HEK293 (cell line): ENCODE measurements at regions not wholly inside any gene's neighbourhood (a gene's known extent, or its start where the extent isn't known, plus 50 kb on each side); places are given as distances from the start of the nearest gene placed in this dataset.
A peak's percentile ranks its signal among the peaks of the same experiment; 100 is the strongest.

Source experiments
- EGR2 ChIP-seq: fragments of 450-650 bp; formaldehyde crosslinking; IDR thresholded peaks from 2 replicates; pipeline ENCODE4 v1.5.1; 2016; ENCODE audit warnings: low read depth, missing biosample characterization, missing genetic modification characterization
- GLI2 ChIP-seq: fragments of 450-650 bp; formaldehyde crosslinking; IDR thresholded peaks from 2 replicates; pipeline ENCODE4; 2017; ENCODE audit warnings: missing biosample characterization, missing genetic modification characterization, low read depth, borderline replicate concordance
- ZBTB7A ChIP-seq: fragments of 450-650 bp; formaldehyde crosslinking; IDR thresholded peaks from 2 replicates; pipeline ENCODE4 v1.5.1; 2016; ENCODE audit warnings: low read depth, missing biosample characterization, missing genetic modification characterization
- ZNF140 ChIP-seq: fragments of 450-650 bp; formaldehyde crosslinking; IDR thresholded peaks from 2 replicates; pipeline ENCODE4 v1.5.1; 2016; ENCODE audit warnings: missing biosample characterization, missing genetic modification characterization
- ZNF202 ChIP-seq: fragments of 450-650 bp; formaldehyde crosslinking; IDR thresholded peaks from 2 replicates; pipeline ENCODE4 v1.5.1; 2016; ENCODE audit warnings: missing biosample characterization, missing genetic modification characterization, borderline replicate concordance
- ZNF23 ChIP-seq: fragments of 450-650 bp; formaldehyde crosslinking; IDR thresholded peaks from 2 replicates; pipeline ENCODE4 v1.5.1; 2016; ENCODE audit warnings: missing biosample characterization, missing genetic modification characterization, borderline replicate concordance
- ZNF394 ChIP-seq: fragments of 450-650 bp; formaldehyde crosslinking; IDR thresholded peaks from 2 replicates; pipeline ENCODE4 v1.5.1; 2016; ENCODE audit warnings: missing biosample characterization, missing genetic modification characterization, mild to moderate bottlenecking, moderate library complexity, borderline replicate concordance
- ZNF426 ChIP-seq: fragments of 450-650 bp; formaldehyde crosslinking; IDR thresholded peaks from 2 replicates; pipeline ENCODE4 v1.5.1; 2017; ENCODE audit warnings: missing biosample characterization, missing genetic modification characterization, mild to moderate bottlenecking, inconsistent platforms, moderate library complexity
- ZNF529 ChIP-seq: fragments of 450-650 bp; formaldehyde crosslinking; IDR thresholded peaks from 2 replicates; pipeline ENCODE4 v1.5.1; 2017; ENCODE audit warnings: missing genetic modification characterization, missing biosample characterization; ENCODE audit not compliant: insufficient replicate concordance
- ZNF555 ChIP-seq: fragments of 450-650 bp; formaldehyde crosslinking; conservative IDR thresholded peaks from 2 replicates; pipeline ENCODE4 v1.5.1; 2017; ENCODE audit warnings: missing biosample characterization, mild to moderate bottlenecking, missing genetic modification characterization, inconsistent platforms
- ZNF571 ChIP-seq: fragments of 450-650 bp; formaldehyde crosslinking; IDR thresholded peaks from 2 replicates; pipeline ENCODE4 v1.5.0; 2017; ENCODE audit warnings: missing biosample characterization, missing genetic modification characterization
- TF ChIP-seq, protein P1 (sequence below): fragments of 450-650 bp; formaldehyde crosslinking; conservative IDR thresholded peaks from 2 replicates; pipeline ENCODE4 v1.5.1; 2016; ENCODE audit warnings: low read depth, missing biosample characterization, missing genetic modification characterization

DNA sequence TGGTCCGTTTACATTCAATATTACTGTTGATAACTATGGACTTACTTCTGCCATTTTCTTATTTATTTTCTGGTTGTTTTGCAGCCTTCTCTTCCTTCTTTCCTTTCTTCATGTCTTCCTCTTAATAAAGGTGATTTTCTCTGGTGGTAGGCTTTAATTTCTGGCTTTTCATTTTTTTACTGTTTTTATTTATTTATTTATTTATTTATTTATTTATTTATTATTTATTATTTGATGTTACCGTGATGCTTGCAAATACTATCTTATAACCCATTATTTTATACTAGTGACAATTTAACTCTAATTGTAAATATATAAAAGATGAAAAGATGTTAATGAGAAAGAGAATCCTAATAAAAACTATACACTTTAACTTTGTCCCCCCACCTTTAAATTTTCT, 112.8 kb downstream of the SPIN3 start (continued):
- TF ChIP-seq, protein P1, sequence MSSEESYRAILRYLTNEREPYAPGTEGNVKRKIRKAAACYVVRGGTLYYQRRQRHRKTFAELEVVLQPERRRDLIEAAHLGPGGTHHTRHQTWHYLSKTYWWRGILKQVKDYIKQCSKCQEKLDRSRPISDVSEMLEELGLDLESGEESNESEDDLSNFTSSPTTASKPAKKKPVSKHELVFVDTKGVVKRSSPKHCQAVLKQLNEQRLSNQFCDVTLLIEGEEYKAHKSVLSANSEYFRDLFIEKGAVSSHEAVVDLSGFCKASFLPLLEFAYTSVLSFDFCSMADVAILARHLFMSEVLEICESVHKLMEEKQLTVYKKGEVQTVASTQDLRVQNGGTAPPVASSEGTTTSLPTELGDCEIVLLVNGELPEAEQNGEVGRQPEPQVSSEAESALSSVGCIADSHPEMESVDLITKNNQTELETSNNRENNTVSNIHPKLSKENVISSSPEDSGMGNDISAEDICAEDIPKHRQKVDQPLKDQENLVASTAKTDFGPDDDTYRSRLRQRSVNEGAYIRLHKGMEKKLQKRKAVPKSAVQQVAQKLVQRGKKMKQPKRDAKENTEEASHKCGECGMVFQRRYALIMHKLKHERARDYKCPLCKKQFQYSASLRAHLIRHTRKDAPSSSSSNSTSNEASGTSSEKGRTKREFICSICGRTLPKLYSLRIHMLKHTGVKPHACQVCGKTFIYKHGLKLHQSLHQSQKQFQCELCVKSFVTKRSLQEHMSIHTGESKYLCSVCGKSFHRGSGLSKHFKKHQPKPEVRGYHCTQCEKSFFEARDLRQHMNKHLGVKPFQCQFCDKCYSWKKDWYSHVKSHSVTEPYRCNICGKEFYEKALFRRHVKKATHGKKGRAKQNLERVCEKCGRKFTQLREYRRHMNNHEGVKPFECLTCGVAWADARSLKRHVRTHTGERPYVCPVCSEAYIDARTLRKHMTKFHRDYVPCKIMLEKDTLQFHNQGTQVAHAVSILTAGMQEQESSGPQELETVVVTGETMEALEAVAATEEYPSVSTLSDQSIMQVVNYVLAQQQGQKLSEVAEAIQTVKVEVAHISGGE: peak; percentile 76
- TF ChIP-seq EGR2 (tag by site-specific recombination) (no peak), ZNF426 (tag by site-specific recombination) (peak; percentile 71), ZBTB7A (tag by site-specific recombination) (no peak), ZNF571 (no peak), ZNF202 (tag by site-specific recombination) (peak; percentile 49; the same call in 1 of the 2 replicates), ZNF394 (tag by site-specific recombination) (peak; percentile 61; the same call in 1 of the 2 replicates), ZNF529 (peak; percentile 48), GLI2 (tag by site-specific recombination) (no peak), ZNF555 (peak; percentile 81), ZNF140 (tag by site-specific recombination) (0 out of 2 replicates have a peak, but pooled peaks have one; percentile 22), ZNF23 (tag by site-specific recombination) (no peak)
